Activated gamma-delta T cell treated with Interleukin-2 at 50 U/mL for 16 hours (primary cell): ENCODE measurements at regions not wholly inside any gene's neighbourhood (a gene's known extent, or its start where the extent isn't known, plus 50 kb on each side); places are given as distances from the start of the nearest gene placed in this dataset.

Experiments used
- DNase-seq: peaks from one replicate; pipeline ENCODE4 v3.0.0-alpha.2; 2020

- no peak for DNase-seq
Observed at GRCh38 chr3:170751899-170752293, 118.1 kb downstream of the RPL22L1 start.

GRCh38 chr3:170751083-170751898 lies 118.7 kb downstream of the RPL22L1 start:
- no peak for DNase-seq

DNA sequence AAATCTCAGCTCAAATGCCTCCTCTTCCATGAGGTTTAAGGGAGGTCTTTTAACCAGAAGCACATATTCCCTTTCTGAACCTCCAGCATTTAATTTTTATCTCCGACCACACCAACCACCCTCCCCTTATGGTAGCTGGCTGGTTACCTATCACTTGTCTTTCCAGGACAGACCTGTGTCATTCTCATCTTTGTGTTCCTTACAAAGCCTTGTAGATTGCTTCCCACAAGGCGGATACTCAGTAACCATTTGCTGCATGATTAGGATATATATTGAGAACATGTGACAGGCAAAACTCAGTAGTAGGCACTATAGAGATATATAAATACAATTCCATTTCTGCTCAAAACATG lies 119.5 kb downstream of the RPL22L1 start:
- no peak for DNase-seq

DNA sequence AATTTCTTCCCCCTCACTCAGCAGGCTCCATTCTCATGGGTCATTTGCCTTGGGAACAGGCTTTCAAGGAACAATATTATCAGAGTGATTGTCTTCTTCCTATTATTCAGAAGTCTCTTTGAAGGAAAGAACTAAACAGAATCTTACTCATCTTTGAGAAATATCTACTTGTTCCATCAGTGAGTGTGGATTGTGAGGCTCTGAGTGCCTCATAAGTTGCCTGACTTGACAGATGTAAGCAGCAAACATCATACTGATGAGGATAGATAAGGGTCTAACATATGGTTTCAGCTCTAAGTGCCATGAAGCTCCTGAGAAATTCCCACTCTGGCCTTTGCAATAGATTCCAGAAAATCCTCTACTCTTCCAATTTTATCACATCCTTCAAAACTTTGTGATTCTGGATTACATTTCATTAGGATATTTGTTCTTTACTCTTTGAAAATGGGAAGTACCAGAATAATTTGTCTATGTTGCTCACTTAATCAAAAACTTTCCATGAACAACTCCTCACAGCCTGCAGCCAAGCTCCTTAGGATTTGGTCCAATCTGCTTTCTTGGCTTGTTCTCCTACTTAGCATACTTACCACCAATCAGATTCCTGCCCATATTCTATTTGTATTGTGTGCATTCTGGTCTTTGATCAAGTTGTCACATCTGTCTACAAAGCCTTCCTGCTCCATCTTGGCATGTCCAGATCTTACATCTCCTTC lies 120.1 kb downstream of the RPL22L1 start:
- DNase-seq: no peak

DNA sequence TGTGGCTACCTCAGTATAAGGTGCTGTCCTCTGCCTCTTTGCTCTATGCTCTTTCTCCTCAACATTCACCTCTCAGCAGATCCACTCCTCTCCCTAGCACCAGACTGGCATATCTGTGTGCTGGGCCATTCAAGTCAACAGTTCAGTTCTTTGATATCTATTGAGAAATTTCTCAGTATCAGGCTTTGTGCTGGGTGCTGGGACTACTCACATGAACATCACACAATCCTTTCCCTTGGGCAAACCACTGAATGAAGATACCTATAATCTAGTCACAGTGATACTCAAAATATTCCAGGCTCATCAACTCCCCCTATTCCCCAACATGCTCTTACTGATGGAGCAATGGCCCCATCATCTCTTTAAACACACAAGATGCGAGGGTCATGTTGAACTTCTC lies 120.8 kb downstream of the RPL22L1 start:
- no peak for DNase-seq

- no peak for DNase-seq
Observed at GRCh38 chr3:170746175-170746942, 123.6 kb downstream of the RPL22L1 start.

DNA sequence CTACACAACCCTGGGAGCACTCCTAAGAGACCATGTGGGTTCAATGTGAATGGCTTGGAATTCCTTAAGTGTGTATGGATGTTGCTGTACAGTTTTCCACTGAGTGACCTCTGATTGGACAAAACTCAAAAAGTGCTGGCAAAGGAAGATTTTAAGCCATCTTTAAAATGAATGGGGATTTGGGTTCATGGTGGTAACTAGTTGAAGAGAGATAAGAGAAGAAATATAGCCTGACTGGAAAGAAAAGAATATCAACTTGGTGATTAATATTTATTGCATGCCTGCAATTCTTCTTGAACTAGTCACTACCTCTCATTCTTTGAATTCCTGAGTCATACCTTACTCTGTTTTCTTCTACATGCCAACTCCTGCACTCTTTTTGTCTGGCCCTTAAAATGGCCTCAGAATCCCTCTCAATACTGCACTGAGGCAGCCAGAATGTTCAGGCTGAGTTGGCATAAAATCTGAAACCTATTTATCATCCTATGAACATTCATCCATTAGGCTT lies 124.7 kb downstream of the RPL22L1 start:
- DNase-seq: no peak

DNA sequence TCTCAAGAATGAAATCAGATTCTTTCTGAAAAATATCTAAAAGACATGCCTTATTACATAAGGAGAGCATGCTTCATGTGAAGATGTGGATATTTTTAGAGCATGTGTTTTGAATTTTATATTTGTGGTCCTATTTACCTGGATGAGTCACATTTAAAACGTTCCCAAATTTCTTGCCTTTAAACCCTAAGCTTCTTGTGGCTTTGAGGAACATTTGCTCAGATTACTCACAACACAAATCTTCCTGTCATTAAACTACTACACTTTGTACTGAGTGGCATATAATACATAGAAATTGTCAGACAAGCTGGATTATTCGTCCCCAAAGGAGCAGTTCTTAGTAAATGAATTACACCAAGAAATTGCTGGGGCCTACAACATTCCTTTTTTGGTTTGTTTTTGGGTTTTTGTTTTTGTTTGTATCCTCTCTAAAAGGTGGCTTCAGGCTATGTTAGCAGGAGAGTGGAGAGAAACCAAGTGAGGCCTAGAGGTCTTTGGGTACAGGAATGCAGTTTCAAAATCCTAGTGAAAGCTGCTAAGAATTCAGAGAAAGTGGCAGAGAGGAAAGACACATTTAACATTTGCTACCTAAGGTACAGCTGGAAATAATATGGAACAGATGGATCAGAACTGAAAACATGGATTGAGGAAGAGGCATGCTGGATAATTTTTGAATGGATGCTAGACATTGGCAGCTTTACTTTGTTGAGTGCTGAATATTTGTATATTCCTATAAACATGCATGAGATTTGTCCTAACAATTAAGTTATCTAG lies 128.1 kb downstream of the RPL22L1 start:
- DNase-seq: no peak

- no peak for DNase-seq
Observed at GRCh38 chr3:170740726-170741591, 129.0 kb downstream of the RPL22L1 start.

- no peak for DNase-seq
Observed at GRCh38 chr3:170740285-170740684, 129.7 kb downstream of the RPL22L1 start.

DNA sequence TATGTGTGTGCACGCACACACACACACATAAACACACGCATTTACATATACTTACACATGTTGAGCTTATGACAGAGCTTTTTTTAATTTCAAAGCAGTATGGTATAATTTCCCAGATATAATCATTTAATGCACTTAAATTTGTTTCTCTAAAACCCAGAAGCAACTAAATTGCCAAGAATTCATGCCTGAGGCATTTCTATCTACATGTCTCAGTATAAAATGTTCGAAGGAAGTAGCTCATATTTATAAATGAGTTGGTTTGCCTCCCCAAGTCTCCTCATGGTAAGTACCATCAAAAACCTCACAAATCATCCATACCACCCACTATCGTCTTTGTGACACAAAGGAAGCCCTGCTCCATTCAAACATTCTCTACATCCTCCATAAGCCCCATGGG lies 130.6 kb downstream of the RPL22L1 start:
- DNase-seq: no peak

GRCh38 chr3:170738766-170739165 lies 131.2 kb downstream of the RPL22L1 start:
- no peak for DNase-seq

DNA sequence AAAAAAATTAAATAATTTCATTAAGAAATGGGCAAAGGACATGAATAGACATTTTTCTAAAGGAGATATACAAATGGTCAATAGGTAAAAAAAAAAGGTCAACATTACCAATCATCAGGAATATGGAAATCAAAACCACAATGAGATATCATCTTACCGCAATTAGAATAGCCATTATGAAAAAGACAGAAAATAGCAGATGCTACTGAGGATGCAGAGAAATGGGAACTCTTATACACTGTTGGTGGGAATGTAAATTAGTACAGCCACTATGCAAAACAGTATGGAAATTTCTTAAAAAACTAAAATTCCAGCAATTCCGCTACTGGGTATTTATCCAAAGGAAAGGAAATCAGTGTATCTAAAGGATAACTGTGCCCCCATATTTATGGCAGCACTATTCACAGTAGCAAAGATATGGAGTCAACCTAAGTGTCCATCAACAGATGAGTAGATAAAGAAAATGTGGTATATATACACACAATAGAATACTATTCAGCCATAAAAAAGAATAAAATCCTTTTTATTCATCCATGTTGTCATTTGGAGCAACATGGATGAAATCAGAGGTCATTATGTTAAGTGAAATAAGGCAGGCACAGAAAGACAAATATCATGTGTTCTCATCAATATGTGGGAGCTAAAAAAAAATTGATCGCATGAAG lies 132.4 kb downstream of the RPL22L1 start:
- DNase-seq: no peak

DNA sequence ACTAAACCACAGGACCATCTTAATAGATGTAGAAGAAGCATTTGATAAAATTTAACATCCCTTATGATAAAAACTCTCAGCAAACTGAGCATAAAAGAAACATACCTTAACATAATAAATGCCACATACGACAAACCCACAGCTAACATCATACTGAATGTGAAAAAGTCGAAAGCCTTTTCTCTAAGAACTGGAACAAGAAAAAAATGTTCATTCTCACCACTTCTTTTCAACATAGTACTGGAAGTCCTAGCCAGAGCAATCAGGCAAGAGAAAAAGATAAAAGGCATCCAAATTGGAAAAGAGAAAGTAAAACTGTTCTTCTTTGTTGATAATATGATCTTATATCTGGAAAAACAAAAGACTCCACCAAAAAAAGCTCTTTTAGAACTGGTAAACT lies 134.2 kb downstream of the RPL22L1 start:
- DNase-seq: no peak

DNA sequence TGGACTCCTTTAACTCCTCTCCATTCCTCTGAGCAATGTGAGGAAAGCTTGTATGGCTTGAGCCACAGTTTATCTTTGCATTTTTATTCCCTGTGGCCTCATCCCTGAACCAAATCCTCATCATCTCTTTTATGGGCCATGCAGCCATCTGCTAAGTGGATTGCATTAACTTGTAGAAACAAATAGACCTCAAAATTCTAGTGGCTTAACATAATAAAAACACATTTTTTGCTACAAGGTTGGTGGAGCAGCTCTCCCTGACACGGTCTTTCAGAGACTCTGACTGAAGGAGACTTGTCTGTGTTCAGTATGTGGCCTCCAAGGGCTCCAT lies 135.3 kb downstream of the RPL22L1 start:
- DNase-seq: no peak

GRCh38 chr3:170734043-170734734 lies 135.8 kb downstream of the RPL22L1 start:
- DNase-seq: no peak

- no peak for DNase-seq
Observed at GRCh38 chr3:170732660-170733245, 137.2 kb downstream of the RPL22L1 start.

DNA sequence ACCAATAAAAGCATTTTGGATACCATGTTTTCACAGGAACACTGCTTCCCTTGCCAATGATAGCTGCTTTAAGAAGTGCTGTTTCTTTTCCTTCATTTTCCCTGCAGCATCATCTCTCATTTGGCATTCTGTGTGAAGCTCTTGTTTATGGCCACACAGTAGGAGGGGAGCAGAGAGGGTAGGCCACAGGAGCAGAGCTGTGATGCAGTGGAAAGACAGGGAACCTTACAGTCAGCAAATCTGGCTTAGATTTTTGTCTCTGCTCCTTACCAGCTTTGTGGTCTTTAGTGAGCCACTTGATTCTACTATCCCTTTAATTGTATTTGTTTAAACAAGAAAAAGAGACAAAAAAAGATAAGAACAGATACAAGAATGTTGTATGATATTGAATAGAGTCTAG lies 138.7 kb downstream of the RPL22L1 start:
- DNase-seq: no peak

DNA sequence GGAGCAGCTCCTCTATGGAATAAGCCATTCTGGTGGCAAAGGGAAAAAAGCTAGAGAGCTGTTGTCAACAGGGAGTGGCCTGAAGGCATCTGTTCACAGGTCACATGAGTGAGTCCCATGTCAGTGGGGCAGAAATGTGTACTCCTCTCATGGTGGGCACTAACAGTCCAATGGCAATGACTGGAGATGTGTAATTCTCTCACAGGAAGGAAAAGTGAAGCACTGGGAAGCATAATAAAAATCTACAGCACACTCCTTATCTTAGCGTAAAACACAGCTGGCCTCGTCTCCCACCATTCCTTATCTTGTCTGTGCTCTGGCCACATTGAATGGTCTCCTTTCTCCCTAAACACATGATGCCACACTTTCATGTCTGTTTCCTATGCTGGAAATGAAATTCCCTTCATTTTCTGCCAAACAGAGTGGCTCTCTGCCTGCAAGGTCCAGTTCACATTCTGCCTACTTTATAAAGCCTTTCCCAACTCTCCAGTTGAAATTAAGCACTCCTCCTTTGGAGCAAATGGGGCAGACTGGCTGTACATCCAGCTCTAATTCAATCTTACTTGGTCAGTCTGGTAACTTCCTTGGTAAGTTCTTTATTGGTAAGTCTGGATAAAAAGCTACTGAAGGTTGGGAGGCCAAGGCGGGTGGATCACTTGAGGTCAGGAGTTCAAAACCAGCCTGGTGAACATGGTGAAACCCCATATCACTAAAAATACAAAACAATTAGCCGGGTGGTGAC lies 139.8 kb downstream of the RPL22L1 start:
- no peak for DNase-seq

- DNase-seq: no peak
Observed at GRCh38 chr3:170728181-170728580, 141.8 kb downstream of the RPL22L1 start.
